Glomerular visceral epithelial cell (primary cell): ENCODE measurements at regions not wholly inside any gene's neighbourhood (a gene's known extent, or its start where the extent isn't known, plus 50 kb on each side); places are given as distances from the start of the nearest gene placed in this dataset.
"Not testable (repeated sequence)": the region's sequence is repeated elsewhere in the genome, so short reads cannot be mapped to it uniquely, and the experiment has no call there.

Experiments used
- DNase-seq: peaks from one replicate; pipeline ENCODE4 v3.0.0-alpha.2; 2016; ENCODE audit errors: extremely low spot score

GRCh38 chr7:142469696-142470543 lies 212.1 kb upstream of the PRSS58 start:
- DNase-seq: no peak

GRCh38 chr7:142468871-142469665 lies 211.2 kb upstream of the PRSS58 start:
- DNase-seq: no peak

DNA sequence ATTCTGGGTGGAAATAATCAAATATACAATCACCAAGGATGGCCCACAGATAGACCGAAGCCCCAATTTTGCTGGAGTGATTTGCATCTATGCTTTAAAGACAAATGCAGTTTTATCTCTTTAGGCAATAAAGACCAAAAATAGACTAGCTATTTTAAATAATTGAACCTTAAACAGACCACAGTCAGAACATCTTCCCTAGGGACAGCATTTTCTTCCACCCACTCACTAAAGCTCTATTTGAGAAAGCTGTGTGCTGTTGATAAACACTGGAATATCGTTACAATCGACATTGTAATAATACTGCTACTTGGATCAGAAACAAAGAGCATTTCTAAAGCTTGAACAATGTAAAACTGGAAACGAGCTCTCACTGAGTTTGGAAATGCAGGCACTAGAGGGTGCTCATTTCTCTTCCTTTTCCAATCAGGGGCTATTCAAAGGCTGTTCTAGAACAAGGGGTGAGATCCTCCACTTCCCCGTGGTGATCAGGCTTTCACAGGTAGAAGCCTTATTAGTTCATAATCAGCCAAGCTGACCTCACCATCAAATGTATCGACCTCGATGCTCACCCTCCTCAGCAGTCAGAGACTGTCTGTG lies 209.3 kb upstream of the PRSS58 start:
- not testable (repeated sequence) for DNase-seq

DNA sequence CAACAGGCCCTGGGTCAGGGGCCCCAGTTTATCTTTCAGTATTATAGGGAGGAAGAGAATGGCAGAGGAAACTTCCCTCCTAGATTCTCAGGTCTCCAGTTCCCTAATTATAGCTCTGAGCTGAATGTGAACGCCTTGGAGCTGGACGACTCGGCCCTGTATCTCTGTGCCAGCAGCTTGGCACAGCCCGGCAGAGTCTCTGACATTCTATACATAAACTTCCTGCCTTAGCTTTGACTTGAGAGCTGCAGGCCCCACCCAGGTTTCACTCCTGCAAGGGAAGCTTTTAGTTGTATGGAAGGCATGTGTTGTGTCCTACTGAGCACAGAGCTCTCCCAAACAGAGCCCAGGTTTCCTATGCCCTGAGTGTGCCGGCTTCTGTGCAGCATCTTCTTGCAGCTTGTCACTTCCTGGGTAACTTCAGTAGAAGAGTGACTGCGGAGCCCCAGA lies 205.6 kb upstream of the PRSS58 start:
- DNase-seq: no peak

DNA sequence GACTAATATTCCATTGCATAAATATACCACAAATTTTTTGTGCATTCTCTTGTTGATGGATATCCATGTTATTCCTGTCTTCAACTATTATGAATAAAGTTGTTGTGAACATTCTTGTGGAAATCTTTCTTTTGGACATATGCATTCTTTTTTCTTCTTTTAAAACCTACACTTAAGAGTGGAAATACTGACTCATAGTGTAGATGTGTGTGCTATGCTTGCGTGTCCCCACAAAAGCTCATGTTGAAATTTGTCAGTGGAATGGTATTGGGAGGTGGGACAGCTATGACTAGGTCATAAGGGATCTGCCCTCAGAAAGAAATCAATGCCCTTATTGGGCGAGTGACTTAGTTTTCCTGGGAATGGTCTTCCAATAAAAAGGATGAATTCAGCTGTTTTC lies 203.6 kb upstream of the PRSS58 start:
- peak; percentile 18 for DNase-seq

GRCh38 chr7:142460402-142461117 lies 202.7 kb upstream of the PRSS58 start:
- DNase-seq: no peak

- peak; percentile 63 for DNase-seq
These were observed 201.7 kb upstream of the PRSS58 start for GRCh38 chr7:142459551-142459963.

GRCh38 chr7:142457146-142457703 lies 199.4 kb upstream of the PRSS58 start:
- no peak for DNase-seq

GRCh38 chr7:142455392-142455791 lies 197.5 kb upstream of the PRSS58 start:
- peak; percentile 32 for DNase-seq

GRCh38 chr7:142454862-142455261 lies 197.0 kb upstream of the PRSS58 start:
- DNase-seq: no peak

GRCh38 chr7:142452791-142453190 lies 194.9 kb upstream of the PRSS58 start:
- DNase-seq: no peak

DNA sequence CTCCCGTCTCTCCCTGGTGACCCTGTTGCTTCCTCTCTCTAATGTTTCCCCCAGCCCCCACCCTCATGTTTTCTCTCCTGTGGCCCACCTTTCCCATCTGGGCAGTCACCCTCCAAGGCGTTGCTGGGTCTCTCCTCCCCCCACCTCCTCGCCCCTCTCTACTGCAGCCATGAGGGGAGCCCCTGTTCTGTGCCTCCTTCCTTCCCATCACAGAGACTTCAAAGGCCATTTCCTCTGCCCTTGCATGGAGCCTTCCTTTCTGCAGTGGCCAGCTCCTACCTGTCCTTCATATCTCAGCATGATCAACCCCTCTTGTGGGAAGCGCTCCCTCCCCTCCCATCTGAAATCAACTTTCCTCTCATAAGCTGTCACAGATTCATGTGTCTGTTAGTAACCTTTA lies 194.0 kb upstream of the PRSS58 start:
- no peak for DNase-seq

GRCh38 chr7:142451296-142451695 lies 193.4 kb upstream of the PRSS58 start:
- DNase-seq: no peak

DNA sequence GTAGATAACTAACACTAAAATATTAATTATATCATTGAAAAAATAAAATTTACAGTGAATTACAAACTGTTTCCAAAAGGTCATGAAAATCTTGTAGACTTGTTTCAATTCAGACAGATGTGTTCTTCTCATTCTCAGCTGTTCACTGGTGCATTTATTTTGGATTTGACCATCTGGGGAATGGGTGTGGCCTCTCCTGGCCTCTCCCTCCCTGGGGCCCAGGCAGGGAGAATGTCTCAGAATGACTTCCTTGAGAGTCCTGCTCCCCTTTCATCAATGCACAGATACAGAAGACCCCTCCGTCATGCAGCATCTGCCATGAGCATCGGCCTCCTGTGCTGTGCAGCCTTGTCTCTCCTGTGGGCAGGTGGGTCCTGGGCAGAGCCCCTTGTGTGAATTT lies 192.8 kb upstream of the PRSS58 start:
- DNase-seq: no peak

GRCh38 chr7:142450206-142450605 lies 192.3 kb upstream of the PRSS58 start:
- no peak for DNase-seq

DNA sequence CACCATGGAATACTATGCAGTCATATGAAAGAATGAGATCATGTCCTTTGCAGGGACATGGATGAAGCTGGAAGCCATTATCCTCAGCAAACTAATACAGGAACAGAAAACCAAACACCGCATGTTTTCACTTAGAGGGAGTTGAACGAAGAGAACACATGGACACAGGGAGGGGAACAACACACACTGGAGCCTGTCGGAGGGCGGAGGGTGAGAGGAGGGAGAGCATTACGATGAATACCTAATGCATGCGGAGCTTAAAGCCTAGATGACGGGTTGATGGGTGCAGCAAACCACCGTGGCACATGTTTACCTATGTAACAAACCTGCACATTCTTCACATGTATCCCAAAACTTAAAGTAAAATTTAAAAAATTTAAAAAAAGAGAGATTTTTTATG lies 191.0 kb upstream of the PRSS58 start:
- not testable (repeated sequence) for DNase-seq

- no peak for DNase-seq
These were observed 189.9 kb upstream of the PRSS58 start for GRCh38 chr7:142447762-142448161.

DNA sequence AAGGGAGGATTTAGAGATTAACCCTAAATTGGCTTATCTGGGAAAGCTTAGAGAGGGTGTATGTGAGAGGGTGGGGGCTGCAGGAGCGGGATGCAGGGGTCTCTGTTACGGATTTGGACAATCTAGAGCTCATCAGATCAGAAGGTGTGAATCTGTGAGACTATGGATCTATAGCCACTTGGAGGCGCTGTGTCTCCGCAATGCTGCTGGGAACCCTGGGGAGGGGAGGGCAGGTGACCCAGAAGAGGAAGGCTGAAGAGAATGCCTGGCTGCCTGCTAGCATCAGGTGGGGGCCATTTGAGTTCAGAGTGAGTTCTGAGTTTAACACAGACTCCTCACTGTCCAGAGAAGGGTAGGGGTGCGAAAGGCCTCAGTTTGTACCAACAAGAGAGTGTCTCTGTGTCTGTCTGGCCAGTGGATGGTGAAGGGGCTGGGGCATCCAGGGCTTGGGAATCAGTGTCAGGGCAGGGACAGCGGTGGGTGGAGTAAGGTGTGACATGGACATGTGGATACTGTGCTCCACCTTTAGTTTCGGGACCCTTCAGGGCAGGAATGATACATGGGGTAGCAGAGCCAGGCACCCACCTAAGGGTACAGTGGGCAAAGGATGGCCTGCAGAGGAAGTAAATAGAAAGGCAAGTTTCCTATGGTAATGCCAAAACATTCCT lies 187.3 kb upstream of the PRSS58 start:
- no peak for DNase-seq

DNA sequence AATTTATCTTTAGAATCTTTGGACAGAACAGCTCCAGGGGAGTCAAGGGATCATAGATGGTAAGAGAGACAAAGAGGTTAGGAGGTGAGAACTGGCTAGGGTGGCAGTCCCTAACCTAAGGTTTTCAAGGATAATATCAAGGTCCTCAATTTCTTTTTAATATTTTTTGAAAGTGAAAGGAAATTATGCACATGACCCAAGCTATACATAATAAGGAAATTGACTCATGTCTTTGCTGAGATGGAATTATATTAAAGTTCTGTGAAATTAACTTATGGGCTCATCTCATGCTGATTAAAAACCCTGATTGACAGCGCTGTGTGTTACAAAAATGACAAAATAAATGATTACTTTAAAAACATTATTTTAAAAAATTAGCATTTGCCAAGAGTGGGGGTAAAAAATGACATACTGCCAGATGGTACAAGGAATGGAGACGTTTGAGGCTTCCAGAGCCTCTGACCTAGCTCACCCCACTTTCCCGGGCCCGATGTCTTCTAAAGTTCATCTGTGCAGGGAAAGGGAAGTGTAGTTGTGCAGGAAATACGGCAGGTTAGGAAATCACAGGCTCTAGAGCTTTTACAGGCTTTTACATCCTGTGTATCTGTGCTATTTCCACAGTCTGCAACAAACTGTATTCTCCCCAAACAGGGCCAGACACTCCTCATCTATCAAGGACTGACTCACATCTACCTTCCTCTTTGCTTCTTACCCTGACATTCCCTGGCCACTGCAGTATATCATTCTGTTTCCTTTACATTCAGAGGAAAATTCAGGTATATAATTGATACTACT lies 185.6 kb upstream of the PRSS58 start:
- DNase-seq: no peak

- no peak for DNase-seq
These were observed 184.5 kb upstream of the PRSS58 start for GRCh38 chr7:142442396-142442795.
